B cell (primary cell): ENCODE measurements at regions not wholly inside any gene's neighbourhood (a gene's known extent, or its start where the extent isn't known, plus 50 kb on each side); places are given as distances from the start of the nearest gene placed in this dataset.

ENCODE experiments used
- ATAC-seq: fragments of 200-7000 bp; cut with Tn5 transposase; one replicate; pipeline ENCODE4 v1.10.0; 2021; ENCODE audit warnings: low read depth, mild to moderate bottlenecking, moderate number of reproducible peaks, moderate library complexity
- CTCF ChIA-PET: fragments of 350-600 bp; sonication (Branson Sonifier 250); formaldehyde crosslinking; loops from one replicate; lab custom pipeline; 2021; ENCODE audit warnings: antibody characterized with exemption, inconsistent platforms; lab: Charles Lee
- POLR2A ChIA-PET: fragments of 350-600 bp; sonication (Branson Sonifier 250); formaldehyde crosslinking; loops from one replicate; lab custom pipeline; 2021; ENCODE audit warnings: antibody characterized with exemption; lab: Charles Lee
- DNase-seq: peaks from one replicate; pipeline ENCODE4 v3.0.0; 2013
- H2AFZ ChIP-seq: 2 replicates; pipeline ENCODE4 v1.6.1; 2012; ENCODE audit warnings: mild to moderate bottlenecking, low read depth, low read length; ENCODE audit not compliant: insufficient read depth, poor library complexity, severe bottlenecking
- H3K27ac ChIP-seq, 2 donors: 1 replicate in 1 of 2; 2 replicates in 1 of 2; pipeline ENCODE4 v1.5.1; 2012 to 2013; ENCODE audit warnings: low read length in 2 of 2, mild to moderate bottlenecking in 2 of 2, moderate library complexity in 1 of 2
- H3K27me3 ChIP-seq, 4 experiments: fragments of 200-600 bp in 1 of 4; sonication (generic) in 1 of 4; replicated peaks in 1 of 4; 1 replicate in 2 of 4; 2 replicates in 2 of 4; pipeline versions ENCODE4 v1.6.1 to v1.7.0; 2013 to 2016; ENCODE audit warnings: low read length in 3 of 4, mild to moderate bottlenecking in 2 of 4, mixed read lengths in 1 of 4, moderate library complexity in 1 of 4; ENCODE audit not compliant: insufficient read depth in 4 of 4, control insufficient read depth in 3 of 4; ENCODE audit errors: control extremely low read depth in 1 of 4
- H3K36me3 ChIP-seq, 2 experiments: replicated peaks in 1 of 2; 1 replicate in 1 of 2; 2 replicates in 1 of 2; pipeline versions ENCODE4 v1.6.1 to v1.7.1; 2013; ENCODE audit warnings: low read length in 1 of 2; ENCODE audit not compliant: insufficient read depth in 2 of 2, control insufficient read depth in 1 of 2; ENCODE audit errors: control extremely low read depth in 1 of 2, extremely low read depth in 1 of 2
- H3K4me1 ChIP-seq, 2 donors: fragments of 200-600 bp in 1 of 2; sonication (generic) in 1 of 2; 1 replicate in 1 of 2; 2 replicates in 1 of 2; pipeline versions ENCODE4 v1.5.1 to v1.6.1; 2013 to 2017; ENCODE audit warnings: low read length in 2 of 2; ENCODE audit not compliant: control insufficient read depth in 2 of 2, insufficient read depth in 2 of 2
- H3K4me2 ChIP-seq: replicated peaks from 2 replicates; pipeline ENCODE3; 2012; ENCODE audit warnings: mild to moderate bottlenecking, low read depth, low read length; ENCODE audit not compliant: poor library complexity, severe bottlenecking
- H3K4me3 ChIP-seq, 5 experiments: fragments of 200-600 bp in 1 of 5; sonication (generic) in 1 of 5; 1 replicate in 3 of 5; 2 replicates in 2 of 5; pipeline versions ENCODE4 v1.5.1 to v1.7.0; 2011 to 2016; ENCODE audit warnings: low read length in 4 of 5, mild to moderate bottlenecking in 4 of 5, low read depth in 2 of 5, control low read depth in 1 of 5, moderate library complexity in 1 of 5; ENCODE audit not compliant: insufficient read depth in 1 of 5; ENCODE audit errors: control extremely low read depth in 1 of 5, extremely low read depth in 1 of 5
- H3K79me2 ChIP-seq: fragments of 200-600 bp; sonication (generic); one replicate; pipeline ENCODE4 v1.6.0; 2016; ENCODE audit warnings: low read length; ENCODE audit not compliant: control insufficient read depth, insufficient read depth
- H3K9ac ChIP-seq: fragments of 200-600 bp; sonication (generic); 2 replicates; pipeline ENCODE4 v1.6.1; 2017; ENCODE audit warnings: mild to moderate bottlenecking, low read length, moderate library complexity
- H3K9me3 ChIP-seq, 3 donors: one replicate each; pipeline versions ENCODE4 v1.6.1 to v1.7.1; 2013; ENCODE audit warnings: low read length in 2 of 3; ENCODE audit not compliant: control insufficient read depth in 2 of 3, insufficient read depth in 1 of 3; ENCODE audit errors: control extremely low read depth in 1 of 3
- H4K20me1 ChIP-seq: 2 replicates; pipeline ENCODE4 v1.6.0; 2012; ENCODE audit warnings: mild to moderate bottlenecking, low read length; ENCODE audit not compliant: insufficient read depth, control insufficient read depth, poor library complexity, severe bottlenecking
- H3K27ac Mint-ChIP-seq: one replicate; pipeline ENCODE4 v1.8.0; 2021; ENCODE audit warnings: mixed read lengths
- H3K27me3 Mint-ChIP-seq: one replicate; pipeline ENCODE4 v1.8.0; 2021; ENCODE audit warnings: mixed read lengths
- H3K4me1 Mint-ChIP-seq: one replicate; pipeline ENCODE4 v1.8.0; 2021; ENCODE audit warnings: mixed read lengths
- H3K4me3 Mint-ChIP-seq: one replicate; pipeline ENCODE4 v1.8.0; 2021; ENCODE audit warnings: mixed read lengths
- H3K9me3 Mint-ChIP-seq: one replicate; pipeline ENCODE4 v1.8.0; 2022; ENCODE audit warnings: mixed read lengths; ENCODE audit not compliant: insufficient read depth
- EZH2 ChIP-seq: IDR thresholded peaks from 2 replicates; pipeline ENCODE4 v1.6.1; 2012; ENCODE audit warnings: borderline replicate concordance, low read depth, mild to moderate bottlenecking, moderate library complexity, low read length; ENCODE audit not compliant: insufficient read depth, poor library complexity, severe bottlenecking
- WGBS: methylation state at CpG from one replicate; pipeline ENCODE4 v1.1.5; 2013; ENCODE audit warnings: missing lambda C conversion rate; ENCODE audit not compliant: insufficient coverage; 5-methylcytosine and 5-hydroxymethylcytosine counted together
- intact Hi-C: fragments of 100-400 bp; cut with micrococcal nuclease; formaldehyde crosslinking; loops from one replicate; pipeline ENCODE4 v1.10.0; 2022
- TF ChIP-seq, protein P1 (sequence below): fragments of 200-600 bp; IDR thresholded peaks from one replicate; pipeline ENCODE4 v1.8.0; 2022; ENCODE audit warnings: antibody characterized with exemption, mild to moderate bottlenecking

DNA sequence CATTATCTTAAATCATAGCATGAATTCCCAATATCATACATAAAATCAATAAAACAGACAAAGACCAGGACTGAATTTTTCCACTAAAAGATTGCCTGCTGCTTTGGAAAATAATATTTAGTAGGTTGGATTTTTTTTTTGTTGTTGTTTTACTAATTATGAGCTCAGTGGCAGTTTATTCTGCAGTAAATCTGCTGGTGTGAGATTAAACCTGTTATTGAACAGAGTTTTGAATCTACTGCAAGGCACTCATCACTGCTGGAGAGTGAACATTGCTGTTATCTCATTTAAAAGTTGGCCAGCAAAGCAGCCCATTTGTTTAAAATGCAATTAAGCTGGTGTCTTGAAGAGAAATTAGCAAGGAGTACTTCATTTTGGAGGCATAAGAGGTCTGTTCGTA, 986.1 kb downstream of the ADGRL2 start:
- TF ChIP-seq, protein P1, sequence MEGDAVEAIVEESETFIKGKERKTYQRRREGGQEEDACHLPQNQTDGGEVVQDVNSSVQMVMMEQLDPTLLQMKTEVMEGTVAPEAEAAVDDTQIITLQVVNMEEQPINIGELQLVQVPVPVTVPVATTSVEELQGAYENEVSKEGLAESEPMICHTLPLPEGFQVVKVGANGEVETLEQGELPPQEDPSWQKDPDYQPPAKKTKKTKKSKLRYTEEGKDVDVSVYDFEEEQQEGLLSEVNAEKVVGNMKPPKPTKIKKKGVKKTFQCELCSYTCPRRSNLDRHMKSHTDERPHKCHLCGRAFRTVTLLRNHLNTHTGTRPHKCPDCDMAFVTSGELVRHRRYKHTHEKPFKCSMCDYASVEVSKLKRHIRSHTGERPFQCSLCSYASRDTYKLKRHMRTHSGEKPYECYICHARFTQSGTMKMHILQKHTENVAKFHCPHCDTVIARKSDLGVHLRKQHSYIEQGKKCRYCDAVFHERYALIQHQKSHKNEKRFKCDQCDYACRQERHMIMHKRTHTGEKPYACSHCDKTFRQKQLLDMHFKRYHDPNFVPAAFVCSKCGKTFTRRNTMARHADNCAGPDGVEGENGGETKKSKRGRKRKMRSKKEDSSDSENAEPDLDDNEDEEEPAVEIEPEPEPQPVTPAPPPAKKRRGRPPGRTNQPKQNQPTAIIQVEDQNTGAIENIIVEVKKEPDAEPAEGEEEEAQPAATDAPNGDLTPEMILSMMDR = no peak
- TF ChIP-seq EZH2 = no peak
- Histone ChIP-seq H2AFZ (no peak overlapping the region), H3K27me3 (no peaks in the 10 kb centered on the region), H3K36me3 (no peaks in the 10 kb centered on the region), H3K9me3 (peaks cover 0 to 8% (median 2%) of the 10 kb centered on the region in 3 donors), H3K79me2 (no peaks in the 10 kb centered on the region), H3K4me1 (no peaks in the 10 kb centered on the region), H3K9ac (no peak overlapping the region), H3K27ac (no peak overlapping the region), H3K4me2 (no peak overlapping the region), H4K20me1 (no peaks in the 10 kb centered on the region), H3K4me3 (no peak overlapping the region)
- ChIA-PET POLR2A (no interaction called here), CTCF (interaction anchor here (0.7 kb wide), 1 partner anchor 12 kb away, joined by 3 read pairs; no protein-coding TSS in a partner anchor)
- Mint-ChIP-seq H3K4me3 (no peak overlapping the region), H3K9me3 (peaks cover 10% of the 10 kb centered on the region), H3K27ac (no peak overlapping the region), H3K4me1 (no peaks in the 10 kb centered on the region), H3K27me3 (no peaks in the 10 kb centered on the region)
- WGBS = 90% methylated on average over 1 of the region's 1 CpG
- no peak for ATAC-seq
- intact Hi-C loops = no loop called here
- no peak for DNase-seq

DNA sequence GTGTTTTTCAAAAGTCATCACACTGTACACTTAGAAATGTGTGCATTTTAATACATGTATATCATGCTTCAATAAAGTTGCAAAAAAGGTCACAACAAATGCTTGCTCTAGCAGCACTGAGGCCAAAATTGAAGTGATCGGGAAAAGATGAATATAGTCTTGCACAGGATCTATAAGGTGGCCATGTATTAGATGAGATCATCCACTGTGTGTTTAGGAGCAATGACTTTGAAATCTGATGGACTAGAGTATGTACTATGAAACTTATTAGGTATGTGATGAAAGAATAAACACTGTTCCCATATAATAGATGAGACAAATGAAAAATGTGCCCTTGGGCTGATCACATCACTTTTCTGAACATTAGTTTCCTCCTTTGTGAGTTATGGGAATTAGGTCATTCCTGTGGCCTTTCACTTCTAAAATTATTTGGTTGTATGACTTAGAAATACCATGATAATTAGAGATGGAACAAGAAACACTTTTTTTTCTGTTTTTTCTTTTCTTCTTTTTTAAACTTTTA, 984.6 kb downstream of the ADGRL2 start:
- Histone ChIP-seq H3K9ac (no peak overlapping the region), H2AFZ (no peak overlapping the region), H3K4me3 (no peak overlapping the region), H3K27ac (no peak overlapping the region), H3K79me2 (no peaks in the 10 kb centered on the region), H3K9me3 (peaks cover 0 to 3% (median 0%) of the 10 kb centered on the region in 3 donors), H3K4me2 (no peak overlapping the region), H3K27me3 (no peaks in the 10 kb centered on the region), H3K4me1 (no peaks in the 10 kb centered on the region), H3K36me3 (no peaks in the 10 kb centered on the region), H4K20me1 (no peaks in the 10 kb centered on the region)
- POLR2A ChIA-PET = no interaction called here
- ATAC-seq (no peak), DNase-seq (no peak)
- Mint-ChIP-seq H3K27me3 (no peaks in the 10 kb centered on the region), H3K4me1 (no peaks in the 10 kb centered on the region), H3K27ac (no peak overlapping the region), H3K4me3 (no peak overlapping the region), H3K9me3 (peaks cover 3% of the 10 kb centered on the region)
- TF ChIP-seq, protein P1 = no peak
- TF ChIP-seq EZH2 = no peak
- intact Hi-C loops = no loop called here
- 100% methylated on average over 1 of the region's 1 CpG for WGBS
- CTCF ChIA-PET = no interaction called here
